ENCODE measurements at regions not wholly inside any gene's neighbourhood (a gene's known extent, or its start where the extent isn't known, plus 50 kb on each side); places are given as distances from the start of the nearest gene placed in this dataset.

GRCh38 chr11:134904103-134904790 lies 492.2 kb upstream of the B3GAT1 start:
- no peak for TF ChIP-seq CTCF (IDR thresholded peaks at IDR 0.05; ENCODE audit: insufficient read depth, low read length, poor library complexity, severe bottlenecking)
- Histone ChIP-seq H3K4me3 (replicated peaks; ENCODE audit: low read depth, low read length) (no peak overlapping the region), H3K27me3 (replicated peaks; ENCODE audit: control insufficient read depth, insufficient read depth, low read length) (no peaks in the 10 kb centered on the region; the same call in 1 of the 2 replicates), H3K36me3 (ENCODE audit: control insufficient read depth, insufficient read depth, low read length) (no peaks in the 10 kb centered on the region)
- DNase-seq (ENCODE audit: extremely low read depth, insufficient read length), result no peak

GRCh38 chr11:134901955-134902918 lies 490.2 kb upstream of the B3GAT1 start:
- DNase-seq (ENCODE audit: extremely low read depth, insufficient read length), result no peak

GRCh38 chr11:134901542-134901941 lies 489.5 kb upstream of the B3GAT1 start:
- Histone ChIP-seq H3K4me3 (replicated peaks; ENCODE audit: low read depth, low read length) (no peak overlapping the region), H3K27me3 (replicated peaks; ENCODE audit: control insufficient read depth, insufficient read depth, low read length) (no peaks in the 10 kb centered on the region), H3K36me3 (ENCODE audit: control insufficient read depth, insufficient read depth, low read length) (no peaks in the 10 kb centered on the region)
- no peak for DNase-seq (ENCODE audit: extremely low read depth, insufficient read length)
- TF ChIP-seq CTCF (IDR thresholded peaks at IDR 0.05; ENCODE audit: insufficient read depth, low read length, poor library complexity, severe bottlenecking), result no peak

More at GRCh38 chr11:134901955-134902918, 490.2 kb upstream of the B3GAT1 start:
- Histone ChIP-seq H3K27me3 (replicated peaks; ENCODE audit: control insufficient read depth, insufficient read depth, low read length) (no peaks in the 10 kb centered on the region), H3K4me3 (replicated peaks; ENCODE audit: low read depth, low read length) (no peak overlapping the region), H3K36me3 (ENCODE audit: control insufficient read depth, insufficient read depth, low read length) (no peaks in the 10 kb centered on the region)
- no peak for TF ChIP-seq CTCF (IDR thresholded peaks at IDR 0.05; ENCODE audit: insufficient read depth, low read length, poor library complexity, severe bottlenecking)

GRCh38 chr11:134893810-134894685 lies 482.0 kb upstream of the B3GAT1 start:
- H3K4me3 ChIP-seq (replicated peaks; ENCODE audit: low read depth, low read length), result no peak overlapping the region
- TF ChIP-seq CTCF (IDR thresholded peaks at IDR 0.05; ENCODE audit: insufficient read depth, low read length, poor library complexity, severe bottlenecking), result no peak
- no peaks in the 10 kb centered on the region for H3K36me3 ChIP-seq (ENCODE audit: control insufficient read depth, insufficient read depth, low read length)
- DNase-seq (ENCODE audit: extremely low read depth, insufficient read length), result no peak
- no peaks in the 10 kb centered on the region for H3K27me3 ChIP-seq (replicated peaks; ENCODE audit: control insufficient read depth, insufficient read depth, low read length)

- no peak for TF ChIP-seq CTCF (IDR thresholded peaks at IDR 0.05; ENCODE audit: insufficient read depth, low read length, poor library complexity, severe bottlenecking)
- no peak overlapping the region for H3K4me3 ChIP-seq (replicated peaks; ENCODE audit: low read depth, low read length)
These were observed 478.4 kb upstream of the B3GAT1 start for GRCh38 chr11:134890446-134890845.

More at GRCh38 chr11:134890446-134890845, 478.4 kb upstream of the B3GAT1 start:
- DNase-seq (ENCODE audit: extremely low read depth, insufficient read length), result no peak
- Histone ChIP-seq H3K27me3 (replicated peaks; ENCODE audit: control insufficient read depth, insufficient read depth, low read length) (no peaks in the 10 kb centered on the region; the same call in 1 of the 2 replicates), H3K36me3 (ENCODE audit: control insufficient read depth, insufficient read depth, low read length) (no peaks in the 10 kb centered on the region)
